ENCODE measurements at regions not wholly inside any gene's neighbourhood (a gene's known extent, or its start where the extent isn't known, plus 50 kb on each side); places are given as distances from the start of the nearest gene placed in this dataset.
"Not testable (repeated sequence)": the region's sequence is repeated elsewhere in the genome, so short reads cannot be mapped to it uniquely, and the experiment has no call there.

- not testable (repeated sequence) for TF ChIP-seq CTCF (IDR thresholded peaks at IDR 0.05; ENCODE audit: poor library complexity); EZH2phosphoT487 (IDR thresholded peaks at IDR 0.05; ENCODE audit: low read depth, severe bottlenecking, unreplicated experiment)
These were observed 97.3 kb downstream of the POTEH start for GRCh38 chr22:15786942-15787733.

Measured in hepatocyte (in vitro differentiated cells).